Gastrocnemius medialis (tissue), 4 donors: ENCODE measurements at regions not wholly inside any gene's neighbourhood (a gene's known extent, or its start where the extent isn't known, plus 50 kb on each side); places are given as distances from the start of the nearest gene placed in this dataset.

Source experiments
- CTCF ChIP-seq, 5 experiments: fragments of 450-650 bp in 3 of 5; fragments of 200-600 bp in 2 of 5; sonication (generic) in 2 of 5; IDR thresholded peaks in 4 of 5; conservative IDR thresholded peaks in 1 of 5; 1 replicate in 4 of 5; 2 replicates in 1 of 5; pipeline ENCODE4 v1.5.1; 2016 to 2019; ENCODE audit warnings: antibody characterized with exemption in 5 of 5, mild to moderate bottlenecking in 3 of 5, moderate library complexity in 3 of 5
- POLR2A ChIP-seq, 2 donors: fragments of 450-650 bp; IDR thresholded peaks; one replicate each; pipeline ENCODE4 v1.6.1; 2017; ENCODE audit warnings: antibody characterized with exemption in 2 of 2, mild to moderate bottlenecking in 2 of 2, moderate library complexity in 2 of 2

- TF ChIP-seq CTCF (IDR thresholded peaks at IDR 0.05 in 4 of 5, conservative IDR thresholded peaks at IDR 0.05 in 1 of 5) (no peak), POLR2A (IDR thresholded peaks at IDR 0.05) (no peak)
These were observed 55.5 kb upstream of the ADGRA1 start for GRCh38 chr10:133032231-133032630.
